ENCODE measurements at regions not wholly inside any gene's neighbourhood (a gene's known extent, or its start where the extent isn't known, plus 50 kb on each side); places are given as distances from the start of the nearest gene placed in this dataset.

DNA sequence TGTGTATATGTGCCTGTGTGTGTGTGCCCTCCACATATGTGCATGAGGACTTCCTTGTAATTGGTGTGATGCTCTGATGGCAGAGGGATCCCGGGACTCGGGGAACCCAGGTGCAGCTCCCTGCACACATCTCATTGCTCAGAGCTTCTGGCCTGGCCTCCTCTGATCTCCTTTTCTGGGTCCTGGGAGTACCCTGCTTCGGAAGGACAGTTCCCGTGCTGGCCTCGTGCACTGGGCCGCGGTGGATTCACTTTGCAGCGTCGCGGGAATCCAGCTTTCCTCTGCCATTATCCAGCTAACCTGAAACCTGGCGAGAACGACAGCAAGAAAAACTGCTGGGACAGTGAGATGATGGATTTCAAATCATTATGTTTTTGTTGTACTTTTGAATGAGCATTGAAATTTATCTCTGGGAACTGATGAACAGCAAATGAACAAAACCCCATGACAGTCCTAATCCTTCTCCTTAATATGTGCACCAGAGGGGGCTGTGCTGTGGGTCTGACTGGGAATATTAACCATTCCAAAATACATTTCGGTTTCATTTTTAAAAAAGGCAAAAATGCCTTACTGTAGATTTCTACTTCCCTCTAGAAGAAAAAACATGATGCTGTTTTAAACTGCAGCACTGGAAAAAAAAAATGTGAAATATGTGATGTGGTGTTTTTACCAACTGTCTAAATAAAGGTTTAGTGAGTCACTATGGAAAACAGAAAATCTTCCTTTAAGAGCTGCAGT is 78.2 kb downstream of the PTGR3 start:
- Histone ChIP-seq H3K27ac (ENCODE audit: low read length) (no peak overlapping the region), H3K36me3 (ENCODE audit: control insufficient read depth, insufficient read depth, low read length) (no peaks in the 10 kb centered on the region), H3K27me3 (ENCODE audit: control insufficient read depth, insufficient read depth, low read length) (no peaks in the 10 kb centered on the region; the same call in 1 of the 2 replicates), H3K9me3 (ENCODE audit: control insufficient read depth, insufficient read depth, low read depth, low read length) (no peaks in the 10 kb centered on the region), H3K4me3 (ENCODE audit: low read depth in 2 of 2, low read length in 2 of 2) (no peak overlapping the region), H3K4me1 (ENCODE audit: control insufficient read depth, insufficient read depth, low read length) (no peaks in the 10 kb centered on the region)
- ChIA-PET CTCF (interaction anchor here (0.6 kb wide), 2 partner anchors 72 to 1204 kb away, joined by 3 read pairs; no protein-coding TSS in a partner anchor), POLR2A (no interaction called here)
- no peak for TF ChIP-seq POLR2AphosphoS5 (IDR thresholded peaks at IDR 0.05; ENCODE audit: low read depth, low read length)
- no peak for TF ChIP-seq SIN3A (IDR thresholded peaks at IDR 0.05; ENCODE audit: borderline replicate concordance, insufficient read depth, low read depth, low read length)
- intact Hi-C loops (cut with micrococcal nuclease; ENCODE audit: unreplicated experiment), result no loop called here
- BruUV-seq (replicated peaks), result no TSS peak
- ATAC-seq, result no peak
- DNase-seq (ENCODE audit: low read depth, low spot score), result no peak
- in situ Hi-C loops (cut with HindIII; ENCODE audit: low pct_unique_long_range_greater_than_20kb, low sequenced_read_pairs), result no loop called here

DNA sequence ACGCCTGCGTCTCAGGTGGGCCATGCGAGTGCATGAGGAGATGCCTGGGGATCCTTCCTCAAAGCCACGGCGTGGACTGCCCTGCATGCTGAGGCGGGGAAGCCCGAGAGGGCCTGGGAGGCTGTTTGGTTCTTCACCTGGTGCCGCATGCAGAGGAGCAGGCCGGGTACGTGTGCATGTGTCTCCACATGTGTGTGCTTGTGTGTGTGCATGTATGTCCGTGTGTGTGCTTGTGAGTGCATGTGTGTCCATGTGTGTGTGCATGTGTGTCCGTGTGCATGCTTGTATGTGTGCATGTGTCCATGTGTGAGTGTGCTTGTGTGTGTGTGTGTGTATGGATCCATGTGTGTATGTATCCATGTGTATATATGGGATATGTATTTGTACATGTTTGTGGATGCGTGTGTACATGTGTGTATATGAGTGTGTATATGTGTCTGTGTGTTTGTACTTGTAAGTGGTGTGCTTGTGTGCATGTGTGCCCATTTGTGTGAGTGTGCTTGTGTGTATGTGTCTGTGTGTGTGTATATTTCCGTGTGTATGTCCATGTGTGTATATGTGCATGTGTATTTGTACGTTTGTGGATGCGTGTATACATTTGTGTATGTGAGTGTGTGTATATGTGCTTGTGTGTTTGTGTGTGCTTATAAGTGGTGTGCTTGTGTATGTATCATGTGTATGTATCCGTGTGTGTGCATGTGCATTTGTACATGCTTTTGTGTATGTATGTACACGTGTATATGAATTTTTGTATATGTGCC is 79.0 kb downstream of the PTGR3 start:
- no peak overlapping the region for H3K4me3 ChIP-seq (ENCODE audit: low read depth in 2 of 2, low read length in 2 of 2)
- no peaks in the 10 kb centered on the region for H3K9me3 ChIP-seq (ENCODE audit: control insufficient read depth, insufficient read depth, low read depth, low read length)
- H3K4me1 ChIP-seq (ENCODE audit: control insufficient read depth, insufficient read depth, low read length), result no peaks in the 10 kb centered on the region
- H3K27me3 ChIP-seq (ENCODE audit: control insufficient read depth, insufficient read depth, low read length), result no peaks in the 10 kb centered on the region; the same call in 1 of the 2 replicates
- ChIA-PET CTCF (no interaction called here), POLR2A (no interaction called here)
- no peaks in the 10 kb centered on the region for H3K36me3 ChIP-seq (ENCODE audit: control insufficient read depth, insufficient read depth, low read length)
- in situ Hi-C loops (cut with HindIII; ENCODE audit: low pct_unique_long_range_greater_than_20kb, low sequenced_read_pairs) (no loop called here), intact Hi-C loops (cut with micrococcal nuclease; ENCODE audit: unreplicated experiment) (no loop called here)
- BruUV-seq (replicated peaks), result no TSS peak
- TF ChIP-seq POLR2AphosphoS5 (IDR thresholded peaks at IDR 0.05; ENCODE audit: low read depth, low read length) (no peak), TCF7L2 (IDR thresholded peaks at IDR 0.05; ENCODE audit: low read depth, low read length) (no peak), SIN3A (IDR thresholded peaks at IDR 0.05; ENCODE audit: borderline replicate concordance, insufficient read depth, low read depth, low read length) (no peak)
- TF ChIP-seq, protein P1, sequence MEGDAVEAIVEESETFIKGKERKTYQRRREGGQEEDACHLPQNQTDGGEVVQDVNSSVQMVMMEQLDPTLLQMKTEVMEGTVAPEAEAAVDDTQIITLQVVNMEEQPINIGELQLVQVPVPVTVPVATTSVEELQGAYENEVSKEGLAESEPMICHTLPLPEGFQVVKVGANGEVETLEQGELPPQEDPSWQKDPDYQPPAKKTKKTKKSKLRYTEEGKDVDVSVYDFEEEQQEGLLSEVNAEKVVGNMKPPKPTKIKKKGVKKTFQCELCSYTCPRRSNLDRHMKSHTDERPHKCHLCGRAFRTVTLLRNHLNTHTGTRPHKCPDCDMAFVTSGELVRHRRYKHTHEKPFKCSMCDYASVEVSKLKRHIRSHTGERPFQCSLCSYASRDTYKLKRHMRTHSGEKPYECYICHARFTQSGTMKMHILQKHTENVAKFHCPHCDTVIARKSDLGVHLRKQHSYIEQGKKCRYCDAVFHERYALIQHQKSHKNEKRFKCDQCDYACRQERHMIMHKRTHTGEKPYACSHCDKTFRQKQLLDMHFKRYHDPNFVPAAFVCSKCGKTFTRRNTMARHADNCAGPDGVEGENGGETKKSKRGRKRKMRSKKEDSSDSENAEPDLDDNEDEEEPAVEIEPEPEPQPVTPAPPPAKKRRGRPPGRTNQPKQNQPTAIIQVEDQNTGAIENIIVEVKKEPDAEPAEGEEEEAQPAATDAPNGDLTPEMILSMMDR (IDR thresholded peaks at IDR 0.05), result no peak
- H3K27ac ChIP-seq (ENCODE audit: low read length), result no peak overlapping the region
- ATAC-seq (no peak), DNase-seq (ENCODE audit: low read depth, low spot score) (no peak)

DNA sequence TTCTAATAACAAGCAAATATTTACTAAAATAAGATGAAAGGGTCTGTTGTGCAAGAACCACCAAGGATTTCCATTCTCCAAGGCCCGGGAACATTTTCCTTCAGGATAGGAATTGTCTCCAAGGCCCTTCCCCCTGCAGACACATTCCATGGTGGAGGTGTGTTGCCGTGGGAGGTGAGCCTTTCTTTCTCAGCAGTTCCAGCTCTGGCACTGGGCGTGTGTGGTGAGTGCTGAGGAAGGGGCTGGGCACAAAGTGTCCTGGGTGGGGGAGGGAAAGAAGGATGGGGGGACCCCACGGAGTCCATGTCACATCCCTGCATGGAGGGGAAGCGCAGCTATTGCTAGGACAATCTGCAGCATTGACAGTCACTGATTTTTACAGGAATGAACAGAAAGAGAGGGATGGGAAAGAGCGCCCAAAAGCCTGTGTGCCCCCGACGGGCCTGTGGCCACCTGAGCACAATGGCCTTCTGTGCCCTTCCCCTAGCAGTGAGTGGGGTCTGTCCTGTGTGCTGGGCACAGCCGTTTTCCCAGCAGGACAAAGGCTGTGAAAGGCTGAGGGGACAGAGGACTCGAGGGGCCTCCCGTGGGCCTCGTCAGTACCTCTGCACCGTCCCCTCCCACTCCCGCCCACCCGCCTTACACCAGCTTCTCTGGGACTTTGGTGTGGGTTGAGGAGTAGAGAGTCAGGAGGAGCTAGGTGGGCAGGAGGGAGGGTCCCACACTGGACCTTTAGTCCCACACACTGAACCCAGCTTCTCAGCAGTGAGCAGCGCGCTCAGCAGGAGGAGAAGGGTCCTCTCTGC is 79.8 kb downstream of the PTGR3 start:
- Histone ChIP-seq H3K27ac (ENCODE audit: low read length) (no peak overlapping the region), H3K36me3 (ENCODE audit: control insufficient read depth, insufficient read depth, low read length) (no peaks in the 10 kb centered on the region), H3K27me3 (ENCODE audit: control insufficient read depth, insufficient read depth, low read length) (no peaks in the 10 kb centered on the region; the same call in 1 of the 2 replicates), H3K4me1 (ENCODE audit: control insufficient read depth, insufficient read depth, low read length) (no peaks in the 10 kb centered on the region), H3K9me3 (ENCODE audit: control insufficient read depth, insufficient read depth, low read depth, low read length) (no peaks in the 10 kb centered on the region), H3K4me3 (ENCODE audit: low read depth in 2 of 2, low read length in 2 of 2) (no peak overlapping the region)
- ChIA-PET CTCF (no interaction called here), POLR2A (no interaction called here)
- in situ Hi-C loops (cut with HindIII; ENCODE audit: low pct_unique_long_range_greater_than_20kb, low sequenced_read_pairs), result no loop called here
- ATAC-seq (no peak), DNase-seq (ENCODE audit: low read depth, low spot score) (no peak)
- no peak for TF ChIP-seq SIN3A (IDR thresholded peaks at IDR 0.05; ENCODE audit: borderline replicate concordance, insufficient read depth, low read depth, low read length)
- TF ChIP-seq, protein P2, sequence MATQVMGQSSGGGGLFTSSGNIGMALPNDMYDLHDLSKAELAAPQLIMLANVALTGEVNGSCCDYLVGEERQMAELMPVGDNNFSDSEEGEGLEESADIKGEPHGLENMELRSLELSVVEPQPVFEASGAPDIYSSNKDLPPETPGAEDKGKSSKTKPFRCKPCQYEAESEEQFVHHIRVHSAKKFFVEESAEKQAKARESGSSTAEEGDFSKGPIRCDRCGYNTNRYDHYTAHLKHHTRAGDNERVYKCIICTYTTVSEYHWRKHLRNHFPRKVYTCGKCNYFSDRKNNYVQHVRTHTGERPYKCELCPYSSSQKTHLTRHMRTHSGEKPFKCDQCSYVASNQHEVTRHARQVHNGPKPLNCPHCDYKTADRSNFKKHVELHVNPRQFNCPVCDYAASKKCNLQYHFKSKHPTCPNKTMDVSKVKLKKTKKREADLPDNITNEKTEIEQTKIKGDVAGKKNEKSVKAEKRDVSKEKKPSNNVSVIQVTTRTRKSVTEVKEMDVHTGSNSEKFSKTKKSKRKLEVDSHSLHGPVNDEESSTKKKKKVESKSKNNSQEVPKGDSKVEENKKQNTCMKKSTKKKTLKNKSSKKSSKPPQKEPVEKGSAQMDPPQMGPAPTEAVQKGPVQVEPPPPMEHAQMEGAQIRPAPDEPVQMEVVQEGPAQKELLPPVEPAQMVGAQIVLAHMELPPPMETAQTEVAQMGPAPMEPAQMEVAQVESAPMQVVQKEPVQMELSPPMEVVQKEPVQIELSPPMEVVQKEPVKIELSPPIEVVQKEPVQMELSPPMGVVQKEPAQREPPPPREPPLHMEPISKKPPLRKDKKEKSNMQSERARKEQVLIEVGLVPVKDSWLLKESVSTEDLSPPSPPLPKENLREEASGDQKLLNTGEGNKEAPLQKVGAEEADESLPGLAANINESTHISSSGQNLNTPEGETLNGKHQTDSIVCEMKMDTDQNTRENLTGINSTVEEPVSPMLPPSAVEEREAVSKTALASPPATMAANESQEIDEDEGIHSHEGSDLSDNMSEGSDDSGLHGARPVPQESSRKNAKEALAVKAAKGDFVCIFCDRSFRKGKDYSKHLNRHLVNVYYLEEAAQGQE (IDR thresholded peaks at IDR 0.05; ENCODE audit: insufficient read depth in 1 of 2, low read depth in 2 of 2, low read length in 1 of 2), result no peak
- TF ChIP-seq, protein P1 (IDR thresholded peaks at IDR 0.05), result no peak
- no peak for TF ChIP-seq TCF7L2 (IDR thresholded peaks at IDR 0.05; ENCODE audit: low read depth, low read length)
- TF ChIP-seq POLR2AphosphoS5 (IDR thresholded peaks at IDR 0.05; ENCODE audit: low read depth, low read length), result no peak
- intact Hi-C loops (cut with micrococcal nuclease; ENCODE audit: unreplicated experiment), result no loop called here
- BruUV-seq (replicated peaks), result no TSS peak

All from Panc1 (cell line).